Neural cell (in vitro differentiated cells): ENCODE measurements at regions not wholly inside any gene's neighbourhood (a gene's known extent, or its start where the extent isn't known, plus 50 kb on each side); places are given as distances from the start of the nearest gene placed in this dataset.

ENCODE experiments used
- CTCF ChIP-seq: fragments of 450-650 bp; IDR thresholded peaks from 2 replicates; pipeline ENCODE4 v1.5.1; 2014; ENCODE audit warnings: antibody characterized with exemption, mild to moderate bottlenecking, moderate library complexity; ENCODE audit not compliant: poor library complexity, severe bottlenecking
- EP300 ChIP-seq: fragments of 450-650 bp; conservative IDR thresholded peaks from 2 replicates; pipeline ENCODE4 v1.6.1; 2014; ENCODE audit warnings: antibody characterized with exemption, mild to moderate bottlenecking, moderate library complexity; ENCODE audit not compliant: poor library complexity, severe bottlenecking
- EZH2 ChIP-seq: fragments of 200-600, 300-800 bp; shearing (Covaris generic), sonication (generic); IDR thresholded peaks from 2 replicates; pipeline ENCODE4 v1.6.1; 2014; ENCODE audit warnings: antibody characterized with exemption, low read length, borderline replicate concordance, mild to moderate bottlenecking; ENCODE audit not compliant: insufficient read depth, poor library complexity, severe bottlenecking
- MXI1 ChIP-seq: fragments of 450-650 bp; conservative IDR thresholded peaks from 2 replicates; pipeline ENCODE4 v1.6.1; 2014; ENCODE audit warnings: antibody characterized with exemption, mild to moderate bottlenecking; ENCODE audit not compliant: poor library complexity, severe bottlenecking
- POLR2AphosphoS5 ChIP-seq: IDR thresholded peaks from 2 replicates; pipeline ENCODE4 v1.6.1; 2012
- RAD21 ChIP-seq: fragments of 450-650 bp; conservative IDR thresholded peaks from 2 replicates; pipeline ENCODE4 v1.6.1; 2014; ENCODE audit warnings: antibody characterized with exemption, mild to moderate bottlenecking, moderate library complexity
- REST ChIP-seq: IDR thresholded peaks from 2 replicates; pipeline ENCODE4 v1.6.1; 2012; ENCODE audit warnings: borderline replicate concordance
- SMC3 ChIP-seq: fragments of 450-650 bp; conservative IDR thresholded peaks from 2 replicates; pipeline ENCODE4 v1.6.1; 2014; ENCODE audit warnings: antibody characterized with exemption, mild to moderate bottlenecking, moderate library complexity; ENCODE audit not compliant: poor library complexity
- TAF1 ChIP-seq: IDR thresholded peaks from 2 replicates; pipeline ENCODE4 v1.6.1; 2012; ENCODE audit warnings: low read depth

GRCh38 chr9:93730648-93731047 lies 154.3 kb downstream of the PHF2 start:
- no peak for TF ChIP-seq POLR2AphosphoS5
- TF ChIP-seq CTCF, result no peak
- TF ChIP-seq TAF1, result no peak
- no peak for TF ChIP-seq SMC3
- TF ChIP-seq RAD21, result no peak
- TF ChIP-seq EZH2, result no peak
- TF ChIP-seq MXI1, result no peak
- no peak for TF ChIP-seq EP300
- no peak for TF ChIP-seq REST
